ENCODE measurements at regions not wholly inside any gene's neighbourhood (a gene's known extent, or its start where the extent isn't known, plus 50 kb on each side); places are given as distances from the start of the nearest gene placed in this dataset.
"Not testable (repeated sequence)": the region's sequence is repeated elsewhere in the genome, so short reads cannot be mapped to it uniquely, and the experiment has no call there.

DNA sequence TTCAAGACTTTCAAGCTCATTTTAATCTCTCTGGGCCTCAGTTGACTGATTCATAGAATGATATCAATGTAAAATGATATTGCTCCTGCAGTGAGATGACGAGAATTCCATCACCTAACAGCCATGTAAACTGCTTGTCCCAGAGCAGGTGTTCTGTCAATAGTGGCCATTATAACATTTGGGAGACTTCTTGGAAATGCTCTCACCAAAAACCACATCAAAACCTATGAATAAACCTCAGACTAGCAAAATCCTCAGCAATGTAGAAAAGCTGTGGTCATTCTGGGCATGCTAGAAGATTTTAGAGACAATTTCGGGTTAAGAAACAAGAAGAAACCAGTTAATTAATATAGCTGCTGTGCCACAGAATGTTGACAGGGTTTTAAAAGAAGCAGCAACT, 225.4 kb downstream of the FRK start:
- no peak overlapping the region for H3K27ac Mint-ChIP-seq
- no peaks in the 10 kb centered on the region for H3K27me3 Mint-ChIP-seq
- peaks cover 3% of the 10 kb centered on the region for H3K9me3 Mint-ChIP-seq
- ChIA-PET CTCF (no interaction called here), POLR2A (no interaction called here)
- no peak overlapping the region for H3K4me3 Mint-ChIP-seq
- no peaks in the 10 kb centered on the region for H3K4me1 Mint-ChIP-seq
- DNase-seq: no peak
- H3K36me3 Mint-ChIP-seq (ENCODE audit: low read depth): no peaks in the 10 kb centered on the region

DNA sequence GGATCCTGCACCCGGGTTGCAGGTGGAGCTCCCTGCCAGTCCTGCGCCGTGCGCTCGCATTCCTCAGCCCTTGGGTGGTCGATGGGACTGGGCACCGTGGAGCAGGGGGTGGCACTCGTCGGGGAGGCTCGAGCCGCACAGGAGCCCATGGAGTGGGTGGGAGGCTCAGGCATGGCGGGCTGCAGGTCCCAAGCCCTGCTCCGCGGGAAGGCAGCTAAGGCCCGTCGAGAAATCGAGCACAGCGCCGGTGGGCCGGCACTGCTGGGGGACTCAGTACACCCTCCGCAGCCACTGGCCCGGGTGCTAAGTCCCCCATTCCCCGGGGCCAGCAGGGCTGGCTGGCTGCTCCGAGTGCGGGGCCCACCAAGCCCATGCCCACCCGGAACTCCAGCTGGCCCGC, 226.1 kb downstream of the FRK start:
- H3K4me1 Mint-ChIP-seq; DNase-seq; H3K36me3 Mint-ChIP-seq (ENCODE audit: low read depth); POLR2A ChIA-PET; H3K27ac Mint-ChIP-seq; H3K9me3 Mint-ChIP-seq; CTCF ChIA-PET; H3K4me3 Mint-ChIP-seq; H3K27me3 Mint-ChIP-seq: not testable (repeated sequence)

DNA sequence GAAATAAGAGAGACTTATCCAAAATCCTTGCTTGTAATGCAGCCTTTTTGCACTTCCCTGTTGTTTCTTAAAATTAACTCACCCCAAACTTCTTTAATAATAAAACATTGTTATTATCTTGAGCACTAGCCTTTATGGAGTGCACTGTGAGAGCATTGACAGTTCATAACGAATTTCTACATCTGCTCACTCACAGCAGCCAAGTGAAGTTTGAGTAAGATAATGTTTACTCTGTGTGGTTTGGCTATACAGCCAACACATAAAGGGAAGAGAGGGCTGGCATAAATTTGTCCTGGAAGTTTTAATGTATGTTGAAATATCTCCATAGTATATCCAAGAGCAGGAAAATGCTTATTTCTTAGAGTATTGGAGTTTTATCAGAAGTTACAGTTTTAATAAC, 227.9 kb downstream of the FRK start:
- Mint-ChIP-seq H3K27ac (no peak overlapping the region), H3K4me3 (no peak overlapping the region), H3K9me3 (peaks cover 3% of the 10 kb centered on the region), H3K4me1 (no peaks in the 10 kb centered on the region), H3K27me3 (no peaks in the 10 kb centered on the region), H3K36me3 (ENCODE audit: low read depth) (no peaks in the 10 kb centered on the region)
- DNase-seq: no peak
- CTCF ChIA-PET: no interaction called here
- POLR2A ChIA-PET: no interaction called here

DNA sequence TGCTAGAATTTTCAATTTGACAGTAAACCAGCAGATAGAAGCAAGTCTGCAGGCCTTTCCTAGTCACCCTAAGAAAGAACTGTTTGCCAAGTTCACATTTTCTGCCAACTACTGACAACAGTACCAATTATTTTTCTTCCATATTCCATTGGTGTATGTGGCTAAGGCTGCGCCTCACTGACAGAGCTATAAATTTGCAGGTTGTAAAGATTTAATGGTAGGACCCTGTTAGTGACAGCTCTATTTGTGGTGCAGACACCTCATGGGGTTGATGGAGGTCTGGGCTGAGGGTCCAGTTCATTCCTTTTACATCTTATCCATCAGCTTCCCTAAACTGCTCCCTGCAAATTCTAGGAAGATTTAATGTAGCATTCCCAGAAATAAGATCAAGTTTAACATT, 228.5 kb downstream of the FRK start:
- CTCF ChIA-PET: no interaction called here
- no peaks in the 10 kb centered on the region for H3K4me1 Mint-ChIP-seq

DNA sequence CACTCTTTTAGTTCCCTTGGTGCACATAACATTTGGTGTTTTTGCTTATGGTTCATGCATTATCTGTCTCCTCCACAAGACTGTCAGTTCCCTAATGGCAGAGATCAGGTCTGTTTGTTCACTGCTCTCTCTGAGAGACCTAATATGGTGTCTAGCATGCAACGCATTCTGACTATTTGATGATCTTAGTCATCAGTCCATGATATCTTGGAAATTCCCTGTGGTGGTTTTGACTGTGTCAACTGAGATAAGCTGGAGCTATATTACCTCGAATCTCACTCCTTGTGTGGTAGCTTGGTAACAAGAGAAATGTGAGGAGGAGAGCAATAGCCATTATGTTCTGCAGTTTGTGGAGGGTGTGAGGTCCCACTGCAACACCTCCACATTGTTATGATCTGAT, 229.8 kb downstream of the FRK start:
- H3K27ac Mint-ChIP-seq: no peak overlapping the region
- CTCF ChIA-PET: no interaction called here
- H3K27me3 Mint-ChIP-seq: no peaks in the 10 kb centered on the region
- no peaks in the 10 kb centered on the region for H3K4me1 Mint-ChIP-seq
- POLR2A ChIA-PET: no interaction called here
- H3K9me3 Mint-ChIP-seq: no peaks in the 10 kb centered on the region
- H3K4me3 Mint-ChIP-seq: no peak overlapping the region
- DNase-seq: no peak
- no peaks in the 10 kb centered on the region for H3K36me3 Mint-ChIP-seq (ENCODE audit: low read depth)

More for the DNA sequence above, 228.5 kb downstream of the FRK start:
- no peak for DNase-seq
- Mint-ChIP-seq H3K27me3 (no peaks in the 10 kb centered on the region), H3K4me3 (no peak overlapping the region), H3K9me3 (peaks cover 3% of the 10 kb centered on the region), H3K36me3 (ENCODE audit: low read depth) (no peaks in the 10 kb centered on the region), H3K27ac (no peak overlapping the region)
- POLR2A ChIA-PET: no interaction called here

DNA sequence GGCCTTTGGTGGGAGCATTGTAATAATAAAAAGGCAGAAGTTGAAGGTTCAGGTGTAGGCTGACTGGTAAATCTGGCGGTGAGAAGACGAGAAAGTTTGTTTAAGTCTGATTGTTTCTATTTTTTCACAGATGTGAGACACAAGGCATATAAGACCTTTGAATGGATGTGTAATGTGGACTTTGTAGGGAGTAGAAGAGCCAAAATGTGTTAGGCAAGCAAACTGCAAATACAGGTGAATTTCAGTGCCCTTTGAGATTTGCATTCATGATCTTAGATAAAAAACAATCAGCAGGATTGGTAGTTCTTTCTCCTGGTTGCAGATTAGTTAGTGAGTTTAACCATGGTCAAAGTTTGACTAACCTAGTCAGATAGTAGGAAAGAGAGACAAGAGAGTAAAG, 238.9 kb downstream of the FRK start:
- no peaks in the 10 kb centered on the region for H3K27me3 Mint-ChIP-seq
- DNase-seq: no peak
- no peaks in the 10 kb centered on the region for H3K4me1 Mint-ChIP-seq
- POLR2A ChIA-PET: no interaction called here
- no peak overlapping the region for H3K27ac Mint-ChIP-seq
- H3K36me3 Mint-ChIP-seq (ENCODE audit: low read depth): no peaks in the 10 kb centered on the region
- CTCF ChIA-PET: no interaction called here
- H3K9me3 Mint-ChIP-seq: peaks cover 3% of the 10 kb centered on the region
- H3K4me3 Mint-ChIP-seq: no peak overlapping the region

DNA sequence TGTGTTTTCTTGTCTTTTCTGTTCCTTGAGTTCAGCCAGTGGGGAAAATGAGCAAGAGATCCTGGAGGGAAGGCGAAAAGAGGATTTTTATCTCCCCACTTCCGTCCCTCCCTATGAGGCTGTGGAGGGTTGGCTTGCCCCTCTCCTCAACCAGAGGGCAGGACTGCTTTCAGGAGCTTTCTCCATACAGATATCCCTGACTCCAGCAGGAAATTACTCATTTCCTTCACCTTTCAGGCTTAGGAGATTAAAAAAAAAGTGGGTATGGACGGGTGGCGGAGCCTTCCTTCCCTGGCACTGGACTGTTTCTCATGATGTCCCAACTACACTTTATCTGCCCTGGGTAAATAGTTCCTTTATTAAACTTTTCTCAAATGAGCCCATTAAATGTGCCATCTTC, 241.2 kb downstream of the FRK start:
- CTCF ChIA-PET: no interaction called here
- no peak for DNase-seq
- Mint-ChIP-seq H3K27me3 (no peaks in the 10 kb centered on the region), H3K36me3 (ENCODE audit: low read depth) (no peaks in the 10 kb centered on the region), H3K4me1 (no peaks in the 10 kb centered on the region), H3K4me3 (no peak overlapping the region), H3K9me3 (peaks cover 3% of the 10 kb centered on the region), H3K27ac (no peak overlapping the region)
- POLR2A ChIA-PET: no interaction called here

DNA sequence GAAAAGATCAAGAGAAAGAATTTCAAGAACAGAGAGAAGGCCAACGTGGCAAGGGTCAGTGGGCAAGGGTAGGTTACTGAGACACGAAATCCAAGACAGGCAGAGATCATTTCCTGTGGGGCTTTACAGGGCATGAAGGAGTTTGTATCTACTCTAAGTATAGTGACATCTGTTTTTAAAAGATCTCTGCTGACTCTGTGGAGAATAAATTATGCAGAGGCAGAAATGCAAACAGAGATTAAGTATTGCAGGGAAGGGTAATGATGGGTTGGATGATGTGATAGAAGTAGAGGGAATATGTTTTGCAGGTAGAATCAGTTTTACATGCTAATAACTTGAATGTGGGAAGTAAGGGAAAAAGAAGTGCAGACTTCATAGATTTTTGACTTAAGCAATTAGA, 243.5 kb downstream of the FRK start:
- no peak overlapping the region for H3K4me3 Mint-ChIP-seq
- H3K27ac Mint-ChIP-seq: no peak overlapping the region
- H3K27me3 Mint-ChIP-seq: no peaks in the 10 kb centered on the region
- no peaks in the 10 kb centered on the region for H3K36me3 Mint-ChIP-seq (ENCODE audit: low read depth)
- no peak for DNase-seq
- CTCF ChIA-PET: no interaction called here
- H3K4me1 Mint-ChIP-seq: no peaks in the 10 kb centered on the region
- POLR2A ChIA-PET: no interaction called here
- peaks cover 3% of the 10 kb centered on the region for H3K9me3 Mint-ChIP-seq

DNA sequence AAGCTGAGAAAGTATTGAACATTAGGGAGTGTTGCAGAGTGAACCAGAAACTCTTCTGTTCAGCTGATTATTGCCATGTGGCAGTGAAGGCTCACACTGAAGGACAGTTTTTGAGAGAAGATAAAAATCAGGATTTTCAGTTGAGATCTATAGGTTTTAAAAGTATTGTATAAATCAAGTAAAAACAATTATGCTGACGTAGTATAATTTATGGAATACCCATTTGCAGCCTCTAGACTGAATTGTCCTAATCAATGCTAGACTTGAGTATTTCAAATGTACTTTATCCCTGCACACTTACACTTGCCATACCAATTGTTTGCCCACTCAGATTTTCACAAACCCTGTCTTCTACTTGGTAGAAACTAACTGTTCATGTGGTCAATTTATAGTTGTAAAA, 245.8 kb downstream of the FRK start:
- H3K4me1 Mint-ChIP-seq: no peaks in the 10 kb centered on the region
- ChIA-PET POLR2A (no interaction called here), CTCF (no interaction called here)
- no peak overlapping the region for H3K4me3 Mint-ChIP-seq
- DNase-seq: no peak
- H3K27me3 Mint-ChIP-seq: no peaks in the 10 kb centered on the region
- H3K36me3 Mint-ChIP-seq (ENCODE audit: low read depth): no peaks in the 10 kb centered on the region
- H3K9me3 Mint-ChIP-seq: peaks cover 3% of the 10 kb centered on the region
- H3K27ac Mint-ChIP-seq: no peak overlapping the region

DNA sequence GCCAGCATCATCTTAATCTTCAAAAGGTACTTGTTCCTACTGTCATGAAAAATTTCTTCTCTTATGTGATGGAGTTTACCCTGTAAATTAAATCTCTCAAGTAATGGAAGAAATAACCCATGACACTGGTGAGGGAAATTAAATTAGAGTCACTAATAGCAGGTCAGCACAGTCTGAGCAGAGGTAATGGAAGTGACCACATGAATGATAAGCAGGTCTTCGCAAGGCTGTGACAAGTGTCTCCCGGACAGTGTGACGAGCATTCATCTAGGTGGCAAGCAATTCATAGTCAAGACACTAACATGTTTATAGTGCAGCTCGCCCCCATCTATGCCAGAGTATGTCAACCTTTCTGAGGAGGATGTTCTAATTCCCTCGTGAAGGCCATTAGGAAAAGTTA, 249.2 kb downstream of the FRK start:
- CTCF ChIA-PET: no interaction called here
- no peaks in the 10 kb centered on the region for H3K36me3 Mint-ChIP-seq (ENCODE audit: low read depth)
- H3K4me1 Mint-ChIP-seq: no peaks in the 10 kb centered on the region
- no peak overlapping the region for H3K4me3 Mint-ChIP-seq
- no peaks in the 10 kb centered on the region for H3K27me3 Mint-ChIP-seq
- DNase-seq: no peak
- H3K27ac Mint-ChIP-seq: no peak overlapping the region
- no peaks in the 10 kb centered on the region for H3K9me3 Mint-ChIP-seq
- POLR2A ChIA-PET: no interaction called here

DNA sequence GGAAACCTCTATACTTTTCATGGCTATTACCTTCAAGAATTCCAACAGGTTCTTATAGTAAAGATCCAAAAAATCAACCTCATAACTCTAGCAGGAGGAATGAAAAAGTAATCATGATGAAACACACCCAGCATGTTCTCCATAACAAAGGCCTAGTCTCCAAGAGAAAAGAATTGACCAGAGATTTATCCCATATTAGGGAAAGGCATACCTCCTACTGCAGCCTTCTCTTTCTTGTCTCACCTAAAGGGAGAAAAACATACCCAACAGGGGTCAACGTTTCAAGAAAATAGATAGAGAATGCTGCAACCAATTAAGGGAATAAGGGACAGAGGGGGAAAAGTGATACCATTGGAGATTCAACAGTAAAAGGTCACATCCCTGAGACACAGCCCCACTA, 262.5 kb downstream of the FRK start:
- H3K27ac Mint-ChIP-seq: no peak overlapping the region
- no peaks in the 10 kb centered on the region for H3K27me3 Mint-ChIP-seq
- H3K36me3 Mint-ChIP-seq (ENCODE audit: low read depth): no peaks in the 10 kb centered on the region
- ChIA-PET POLR2A (no interaction called here), CTCF (no interaction called here)
- no peaks in the 10 kb centered on the region for H3K4me1 Mint-ChIP-seq
- no peak for DNase-seq
- H3K4me3 Mint-ChIP-seq: no peak overlapping the region
- no peaks in the 10 kb centered on the region for H3K9me3 Mint-ChIP-seq

DNA sequence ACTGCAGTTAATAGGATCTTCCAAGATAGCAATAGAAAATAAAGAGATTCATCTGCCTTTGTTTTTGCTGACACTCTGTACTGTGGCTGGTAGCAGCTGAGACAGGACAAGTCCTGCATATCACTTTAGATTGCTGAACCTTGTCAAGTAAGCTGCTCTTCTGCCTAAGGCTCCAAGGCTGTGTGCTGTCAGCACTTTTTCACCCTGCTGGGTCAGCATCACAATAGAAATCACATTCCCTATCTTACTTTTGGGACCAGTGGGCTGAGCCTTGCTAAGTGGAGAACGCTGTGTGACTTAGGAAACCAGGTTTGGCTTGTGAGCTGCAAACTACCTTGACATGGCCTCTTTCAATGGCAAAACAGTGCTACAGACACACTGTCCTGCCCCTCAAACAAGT, 263.9 kb downstream of the FRK start:
- DNase-seq: no peak
- ChIA-PET POLR2A (no interaction called here), CTCF (no interaction called here)
- no peaks in the 10 kb centered on the region for H3K9me3 Mint-ChIP-seq
- no peaks in the 10 kb centered on the region for H3K36me3 Mint-ChIP-seq (ENCODE audit: low read depth)
- no peak overlapping the region for H3K4me3 Mint-ChIP-seq
- no peak overlapping the region for H3K27ac Mint-ChIP-seq
- no peaks in the 10 kb centered on the region for H3K4me1 Mint-ChIP-seq
- no peaks in the 10 kb centered on the region for H3K27me3 Mint-ChIP-seq

DNA sequence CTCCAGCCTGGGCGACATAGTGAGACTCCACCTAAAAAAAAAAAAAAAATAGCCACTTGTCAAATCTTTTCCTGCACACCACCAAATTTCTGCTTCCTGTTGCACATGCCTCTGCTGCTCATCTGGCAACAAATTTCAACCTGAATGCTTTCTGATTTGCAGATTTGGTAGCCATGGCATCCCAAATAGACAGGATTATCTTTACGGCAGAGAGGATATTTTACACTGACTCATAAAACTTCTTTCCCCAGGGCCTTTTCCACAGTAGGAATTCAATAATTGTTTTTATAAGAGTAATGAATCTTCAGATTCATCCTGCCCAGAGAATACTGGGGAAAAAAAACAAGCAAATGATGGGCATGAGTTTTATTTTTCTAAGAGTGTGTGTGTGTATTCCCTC, 264.6 kb downstream of the FRK start:
- DNase-seq: no peak
- CTCF ChIA-PET: no interaction called here
- no peaks in the 10 kb centered on the region for H3K36me3 Mint-ChIP-seq (ENCODE audit: low read depth)
- no peak overlapping the region for H3K4me3 Mint-ChIP-seq
- no peaks in the 10 kb centered on the region for H3K4me1 Mint-ChIP-seq
- POLR2A ChIA-PET: no interaction called here
- no peaks in the 10 kb centered on the region for H3K9me3 Mint-ChIP-seq
- no peaks in the 10 kb centered on the region for H3K27me3 Mint-ChIP-seq
- no peak overlapping the region for H3K27ac Mint-ChIP-seq

DNA sequence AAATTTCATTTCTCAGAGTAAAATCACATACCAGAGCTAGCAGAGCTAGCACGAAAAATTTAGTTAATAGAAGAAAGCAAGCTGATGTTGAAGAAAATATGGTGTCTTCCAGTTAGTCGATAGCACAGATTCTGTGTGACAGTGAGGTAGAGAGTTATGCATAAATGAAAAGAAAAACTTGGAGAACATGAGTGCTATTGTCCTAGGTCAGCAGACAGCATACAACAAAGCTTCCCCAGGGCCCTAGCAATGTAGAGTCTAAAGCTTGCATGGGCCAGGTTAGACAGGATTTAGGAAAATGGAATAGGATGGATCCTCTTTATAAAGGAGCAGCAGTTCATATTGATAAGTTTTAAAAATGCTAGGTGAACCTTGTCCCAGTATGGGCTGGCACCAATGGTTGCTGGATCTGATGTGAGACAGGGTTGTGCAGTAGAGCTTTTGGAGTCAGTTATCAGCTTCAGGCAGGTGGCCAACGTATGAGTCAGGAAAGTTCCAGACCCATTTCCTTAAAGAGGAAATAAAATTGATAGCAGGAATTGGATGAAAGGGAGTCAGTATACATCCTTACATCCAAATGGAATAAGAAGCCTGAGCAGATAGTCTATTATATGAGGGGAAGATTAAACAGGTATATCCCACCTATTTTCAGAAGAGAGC, 277.2 kb downstream of the FRK start:
- ChIA-PET POLR2A (no interaction called here), CTCF (no interaction called here)
- DNase-seq: no peak
- Mint-ChIP-seq H3K36me3 (ENCODE audit: low read depth) (no peaks in the 10 kb centered on the region), H3K27me3 (no peaks in the 10 kb centered on the region), H3K9me3 (no peaks in the 10 kb centered on the region), H3K4me3 (no peak overlapping the region), H3K27ac (no peak overlapping the region), H3K4me1 (no peaks in the 10 kb centered on the region)

DNA sequence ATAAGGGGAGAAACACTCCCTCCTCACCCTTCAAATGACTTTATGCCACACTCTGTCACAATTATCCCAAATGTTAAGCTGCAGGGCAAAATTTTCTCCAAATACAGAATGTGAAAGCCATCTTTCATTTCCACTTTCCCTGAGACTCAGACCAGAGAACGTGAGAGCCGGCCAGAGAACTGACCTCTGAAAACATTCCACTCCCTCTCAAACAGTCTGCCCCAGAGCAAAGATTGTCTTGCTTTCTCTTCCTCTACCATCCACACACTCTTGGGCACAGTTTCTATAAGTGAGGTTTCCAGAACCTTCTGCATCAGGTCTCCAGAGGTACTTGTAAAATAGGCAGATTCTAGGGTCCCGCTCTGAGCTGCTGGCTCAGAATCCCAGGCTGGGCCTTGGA, 278.1 kb downstream of the FRK start:
- no peak overlapping the region for H3K27ac Mint-ChIP-seq
- ChIA-PET CTCF (no interaction called here), POLR2A (no interaction called here)

More for the DNA sequence above, 278.1 kb downstream of the FRK start:
- Mint-ChIP-seq H3K9me3 (no peaks in the 10 kb centered on the region), H3K4me1 (no peaks in the 10 kb centered on the region), H3K27me3 (no peaks in the 10 kb centered on the region), H3K4me3 (no peak overlapping the region), H3K36me3 (ENCODE audit: low read depth) (no peaks in the 10 kb centered on the region)
- DNase-seq: no peak

Measured in activated CD4-positive, alpha-beta memory T cell treated with anti-CD3 and anti-CD28 coated beads, Interleukin-2, amount 10 ng/mL, durations not matched to agents 7 days and 5 days (primary cell).